ENCODE measurements at regions not wholly inside any gene's neighbourhood (a gene's known extent, or its start where the extent isn't known, plus 50 kb on each side); places are given as distances from the start of the nearest gene placed in this dataset.

- no peak for TF ChIP-seq CTCF (IDR thresholded peaks at IDR 0.05)
- no peak for TF ChIP-seq POLR2AphosphoS5 (IDR thresholded peaks at IDR 0.05)
Measured at GRCh38 chr9:80522465-80522864, 950.7 kb downstream of the TLE4 start.
